WERI-Rb-1 (cell line): ENCODE measurements at regions not wholly inside any gene's neighbourhood (a gene's known extent, or its start where the extent isn't known, plus 50 kb on each side); places are given as distances from the start of the nearest gene placed in this dataset.

Source experiments
- DNase-seq: peaks from one replicate; pipeline ENCODE4 v3.0.0-alpha.2; 2020
- H3K27ac ChIP-seq: fragments of 250-450 bp; sonication (Bioruptor Pico); 2 replicates; pipeline ENCODE4 v1.5.1; 2020; ENCODE audit warnings: mild to moderate bottlenecking, moderate library complexity
- H3K27me3 ChIP-seq: fragments of 250-450 bp; sonication (Bioruptor Pico); 2 replicates; pipeline ENCODE4 v1.5.1; 2021; ENCODE audit warnings: mild to moderate bottlenecking, low read depth, moderate library complexity; ENCODE audit not compliant: insufficient read depth, severe bottlenecking
- H3K36me3 ChIP-seq: fragments of 250-450 bp; sonication (Bioruptor Pico); 2 replicates; pipeline ENCODE4 v1.5.1; 2020; ENCODE audit warnings: mild to moderate bottlenecking, moderate library complexity
- H3K4me3 ChIP-seq: 2 replicates; pipeline ENCODE4 v1.5.1; 2011; ENCODE audit warnings: low read depth, mild to moderate bottlenecking, control low read depth, low read length
- H3K9me3 ChIP-seq: fragments of 250-450 bp; sonication (Bioruptor Pico); 2 replicates; pipeline ENCODE4 v1.5.1; 2021; ENCODE audit warnings: mild to moderate bottlenecking, moderate library complexity; ENCODE audit not compliant: severe bottlenecking
- CTCF ChIP-seq: IDR thresholded peaks from 2 replicates; pipeline ENCODE4 v1.5.1; 2011; ENCODE audit warnings: low read depth, mild to moderate bottlenecking, control low read depth, inconsistent platforms, low read length

- TF ChIP-seq CTCF: no peak
- Histone ChIP-seq H3K36me3 (no peaks in the 10 kb centered on the region), H3K27ac (no peak overlapping the region), H3K4me3 (no peak overlapping the region), H3K9me3 (no peaks in the 10 kb centered on the region), H3K27me3 (no peaks in the 10 kb centered on the region)
- no peak for DNase-seq
Measured at GRCh38 chr2:8215982-8216381, 465.9 kb upstream of the ID2 start.

GRCh38 chr2:8216397-8216796 lies 465.5 kb upstream of the ID2 start:
- Histone ChIP-seq H3K36me3 (no peaks in the 10 kb centered on the region), H3K4me3 (no peak overlapping the region), H3K27ac (no peak overlapping the region), H3K9me3 (no peaks in the 10 kb centered on the region), H3K27me3 (no peaks in the 10 kb centered on the region)
- no peak for DNase-seq
- TF ChIP-seq CTCF: no peak

GRCh38 chr2:8217468-8218030 lies 464.3 kb upstream of the ID2 start:
- no peak for TF ChIP-seq CTCF
- DNase-seq: no peak
- no peaks in the 10 kb centered on the region for H3K27me3 ChIP-seq

GRCh38 chr2:8219096-8219495 lies 462.8 kb upstream of the ID2 start:
- H3K27ac ChIP-seq: no peak overlapping the region
- no peak for TF ChIP-seq CTCF
- no peaks in the 10 kb centered on the region for H3K9me3 ChIP-seq
- no peaks in the 10 kb centered on the region for H3K27me3 ChIP-seq
- no peak for DNase-seq
- H3K36me3 ChIP-seq: no peaks in the 10 kb centered on the region
- H3K4me3 ChIP-seq: no peak overlapping the region

More at GRCh38 chr2:8217468-8218030, 464.3 kb upstream of the ID2 start:
- no peak overlapping the region for H3K4me3 ChIP-seq
- no peaks in the 10 kb centered on the region for H3K9me3 ChIP-seq
- no peak overlapping the region for H3K27ac ChIP-seq
- no peaks in the 10 kb centered on the region for H3K36me3 ChIP-seq

GRCh38 chr2:8219631-8220355 lies 462.1 kb upstream of the ID2 start:
- DNase-seq: no peak
- Histone ChIP-seq H3K27me3 (no peaks in the 10 kb centered on the region), H3K4me3 (no peak overlapping the region), H3K36me3 (no peaks in the 10 kb centered on the region), H3K27ac (no peak overlapping the region), H3K9me3 (no peaks in the 10 kb centered on the region)
- no peak for TF ChIP-seq CTCF
